SK-N-SH (cell line): ENCODE measurements at regions not wholly inside any gene's neighbourhood (a gene's known extent, or its start where the extent isn't known, plus 50 kb on each side); places are given as distances from the start of the nearest gene placed in this dataset.

ENCODE experiments used
- CTCF ChIA-PET: fragments of 300-600, 350-600 bp; formaldehyde crosslinking; extraction: SDS; loops from one replicate; lab custom pipeline; 2021; lab: Yijun Ruan, JAX
- POLR2A ChIA-PET: fragments of 350-600 bp; sonication (Branson Sonifier 250); formaldehyde crosslinking; extraction: SDS; loops from one replicate; lab custom pipeline; 2020; ENCODE audit warnings: antibody characterized with exemption, inconsistent platforms; lab: Yijun Ruan, JAX
- DNase-seq: peaks from one replicate; pipeline ENCODE4 v3.0.0; 2012
- H2AFZ ChIP-seq: fragments of 200-600 bp; sonication (generic); 2 replicates; pipeline ENCODE4 v1.8.1; 2016; ENCODE audit warnings: antibody characterized with exemption, mild to moderate bottlenecking, low read depth
- H3F3A ChIP-seq: fragments of 200-600 bp; sonication (generic); replicated peaks from 2 replicates; pipeline ENCODE3; 2016; ENCODE audit warnings: antibody characterized with exemption, mild to moderate bottlenecking; ENCODE audit not compliant: insufficient read depth
- H3K27ac ChIP-seq, 2 experiments: fragments of 200-500 bp in 1 of 2; fragments of 200-600 bp in 1 of 2; sonication (Bioruptor generic) in 1 of 2; sonication (generic), shearing (Covaris generic) in 1 of 2; 2 replicates each; pipeline versions ENCODE4 v1.5.1 to v1.6.1; 2014 to 2016; ENCODE audit warnings: low read depth in 2 of 2, inconsistent platforms in 1 of 2, low read length in 1 of 2, mild to moderate bottlenecking in 1 of 2, mixed read lengths in 1 of 2
- H3K27me3 ChIP-seq: fragments of 200-600 bp; sonication (generic), shearing (Covaris generic); 2 replicates; pipeline ENCODE4 v1.6.1; 2016; ENCODE audit warnings: mixed run types; ENCODE audit not compliant: insufficient read depth
- H3K36me3 ChIP-seq, 2 experiments: fragments of 200-500 bp in 1 of 2; fragments of 200-600 bp in 1 of 2; sonication (Bioruptor generic) in 1 of 2; sonication (generic) in 1 of 2; replicated peaks in 1 of 2; 2 replicates each; pipeline versions ENCODE3 to v1.5.1; 2014 to 2016; ENCODE audit warnings: low read length in 1 of 2, mild to moderate bottlenecking in 1 of 2; ENCODE audit not compliant: insufficient read depth in 2 of 2, control insufficient read depth in 1 of 2
- H3K4me1 ChIP-seq, 2 experiments: fragments of 200-500 bp in 1 of 2; fragments of 200-600 bp in 1 of 2; sonication (Bioruptor generic) in 1 of 2; sonication (generic), shearing (Covaris generic) in 1 of 2; 2 replicates each; pipeline versions ENCODE4 v1.5.1 to v1.6.1; 2014 to 2016; ENCODE audit warnings: low read depth in 1 of 2, low read length in 1 of 2, mixed run types in 1 of 2; ENCODE audit not compliant: insufficient read depth in 2 of 2, control insufficient read depth in 1 of 2
- H3K4me2 ChIP-seq: fragments of 200-600 bp; sonication (generic), shearing (Covaris generic); 2 replicates; pipeline ENCODE4 v1.6.1; 2017; ENCODE audit warnings: mixed run types
- H3K4me3 ChIP-seq, 2 experiments: fragments of 200-500 bp in 1 of 2; fragments of 200-600 bp in 1 of 2; sonication (Bioruptor generic) in 1 of 2; sonication (generic), shearing (Covaris generic) in 1 of 2; 2 replicates each; pipeline versions ENCODE4 v1.5.1 to v1.8.1; 2014 to 2016; ENCODE audit warnings: low read depth in 2 of 2, inconsistent platforms in 1 of 2, low read length in 1 of 2, mild to moderate bottlenecking in 1 of 2, mixed read lengths in 1 of 2, moderate library complexity in 1 of 2
- H3K79me2 ChIP-seq: fragments of 200-600 bp; sonication (generic); 2 replicates; pipeline ENCODE4 v1.8.1; 2017; ENCODE audit warnings: mild to moderate bottlenecking; ENCODE audit not compliant: insufficient read depth
- H3K9ac ChIP-seq: fragments of 200-600 bp; sonication (generic); 2 replicates; pipeline ENCODE4 v1.6.1; 2017; ENCODE audit warnings: mixed run types
- H3K9me2 ChIP-seq: fragments of 200-600 bp; sonication (generic); 2 replicates; pipeline ENCODE4 v1.6.1; 2017; ENCODE audit warnings: mixed run types
- H3K9me3 ChIP-seq: fragments of 200-600 bp; sonication (generic); 2 replicates; pipeline ENCODE4 v1.6.1; 2017; ENCODE audit warnings: mixed run types, mild to moderate bottlenecking, moderate library complexity
- H4K20me1 ChIP-seq: fragments of 200-600 bp; sonication (generic); 2 replicates; pipeline ENCODE4 v1.6.1; 2017; ENCODE audit warnings: mild to moderate bottlenecking, mixed run types; ENCODE audit not compliant: insufficient read depth
- EP300 ChIP-seq, 2 experiments: IDR thresholded peaks; 2 replicates each; pipeline versions ENCODE4 v1.4.0 to v1.6.1; 2012; ENCODE audit warnings: borderline replicate concordance in 1 of 2, low read depth in 1 of 2, low read length in 1 of 2
- FOXJ3 ChIP-seq: sonication (generic); formaldehyde crosslinking; IDR thresholded peaks from 2 replicates; pipeline ENCODE4 v1.5.1; 2020; ENCODE audit warnings: mild to moderate bottlenecking, missing genetic modification reagents
- GATA2 ChIP-seq: sonication (generic); formaldehyde crosslinking; IDR thresholded peaks from 2 replicates; pipeline ENCODE4 v1.5.0; 2020; ENCODE audit warnings: mild to moderate bottlenecking, missing genetic modification reagents
- NRF1 ChIP-seq: IDR thresholded peaks from 2 replicates; pipeline ENCODE4 v1.6.1; 2012; ENCODE audit warnings: low read depth, mild to moderate bottlenecking, low read length
- SMC3 ChIP-seq: IDR thresholded peaks from 2 replicates; pipeline ENCODE4 v1.6.1; 2012; ENCODE audit warnings: low read depth, low read length, improper control_type of control experiment
- TCF12 ChIP-seq: IDR thresholded peaks from 2 replicates; pipeline ENCODE4 v1.4.0; 2012
- TEAD4 ChIP-seq: IDR thresholded peaks from 2 replicates; pipeline ENCODE4 v1.4.0; 2012; ENCODE audit warnings: mild to moderate bottlenecking, borderline replicate concordance; ENCODE audit not compliant: insufficient read depth
- WGBS: methylation state at CpG from one replicate; pipeline ENCODE4 v1.1.6; 2017; ENCODE audit warnings: low lambda C conversion rate; 5-methylcytosine and 5-hydroxymethylcytosine counted together
- TF ChIP-seq, protein P1 (sequence below): IDR thresholded peaks from 2 replicates; pipeline ENCODE4 v1.6.1; 2012; ENCODE audit warnings: mild to moderate bottlenecking, low read depth, low read length, moderate library complexity
- TF ChIP-seq, protein P2 (sequence below): IDR thresholded peaks from 2 replicates; pipeline ENCODE4 v1.4.0; 2012; ENCODE audit warnings: low read depth, borderline replicate concordance
- TF ChIP-seq, protein P3 (sequence below): fragments of 150-350 bp; IDR thresholded peaks from 2 replicates; pipeline ENCODE4 v1.6.1; 2017; ENCODE audit warnings: antibody characterized with exemption, low read length, low read depth, borderline replicate concordance
- TF ChIP-seq, protein P4 (sequence below): fragments of 200-600 bp; sonication (generic); IDR thresholded peaks from 2 replicates; pipeline ENCODE4 v1.6.1; 2017; ENCODE audit warnings: antibody characterized with exemption, mild to moderate bottlenecking, moderate library complexity

DNA sequence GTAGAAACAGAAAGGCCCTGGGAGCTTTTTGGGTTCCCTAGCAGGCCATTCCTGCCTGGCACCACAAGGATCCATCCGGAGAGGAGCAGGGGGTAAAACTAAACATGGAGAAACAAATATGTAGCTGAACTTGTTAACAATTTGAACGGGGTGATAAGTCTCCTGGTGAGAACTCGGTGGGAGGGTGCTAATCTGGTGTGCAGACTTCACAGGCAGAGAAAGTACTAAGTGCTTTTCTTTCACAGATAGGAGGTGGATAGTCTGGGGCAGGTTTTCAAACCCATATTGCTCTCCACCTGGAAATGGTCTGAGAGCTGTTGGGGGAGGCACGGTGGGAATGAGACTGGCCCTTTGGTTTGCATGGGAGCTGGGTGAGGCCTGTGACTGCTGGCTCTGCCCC, 196.3 kb upstream of the FUT9 start:
- Histone ChIP-seq H3K4me2 (no peak overlapping the region), H4K20me1 (no peaks in the 10 kb centered on the region), H2AFZ (no peak overlapping the region), H3K9me3 (no peaks in the 10 kb centered on the region), H3K27ac (no peak overlapping the region), H3K27me3 (no peaks in the 10 kb centered on the region), H3K4me3 (no peak overlapping the region), H3K36me3 (no peaks in the 10 kb centered on the region), H3K9ac (no peak overlapping the region), H3F3A (no peaks in the 10 kb centered on the region), H3K4me1 (no peaks in the 10 kb centered on the region), H3K9me2 (no peaks in the 10 kb centered on the region), H3K79me2 (no peaks in the 10 kb centered on the region)
- ChIA-PET CTCF (interaction anchor here (0.7 to 2.4 kb wide), 2 partner anchors 13 to 15 kb away, joined by 3 to 11 read pairs; no protein-coding TSS in a partner anchor), POLR2A (no interaction called here)
- DNase-seq = no peak
- WGBS = 25% methylated on average over 3 of the region's 4 CpGs
- TF ChIP-seq, protein P1, sequence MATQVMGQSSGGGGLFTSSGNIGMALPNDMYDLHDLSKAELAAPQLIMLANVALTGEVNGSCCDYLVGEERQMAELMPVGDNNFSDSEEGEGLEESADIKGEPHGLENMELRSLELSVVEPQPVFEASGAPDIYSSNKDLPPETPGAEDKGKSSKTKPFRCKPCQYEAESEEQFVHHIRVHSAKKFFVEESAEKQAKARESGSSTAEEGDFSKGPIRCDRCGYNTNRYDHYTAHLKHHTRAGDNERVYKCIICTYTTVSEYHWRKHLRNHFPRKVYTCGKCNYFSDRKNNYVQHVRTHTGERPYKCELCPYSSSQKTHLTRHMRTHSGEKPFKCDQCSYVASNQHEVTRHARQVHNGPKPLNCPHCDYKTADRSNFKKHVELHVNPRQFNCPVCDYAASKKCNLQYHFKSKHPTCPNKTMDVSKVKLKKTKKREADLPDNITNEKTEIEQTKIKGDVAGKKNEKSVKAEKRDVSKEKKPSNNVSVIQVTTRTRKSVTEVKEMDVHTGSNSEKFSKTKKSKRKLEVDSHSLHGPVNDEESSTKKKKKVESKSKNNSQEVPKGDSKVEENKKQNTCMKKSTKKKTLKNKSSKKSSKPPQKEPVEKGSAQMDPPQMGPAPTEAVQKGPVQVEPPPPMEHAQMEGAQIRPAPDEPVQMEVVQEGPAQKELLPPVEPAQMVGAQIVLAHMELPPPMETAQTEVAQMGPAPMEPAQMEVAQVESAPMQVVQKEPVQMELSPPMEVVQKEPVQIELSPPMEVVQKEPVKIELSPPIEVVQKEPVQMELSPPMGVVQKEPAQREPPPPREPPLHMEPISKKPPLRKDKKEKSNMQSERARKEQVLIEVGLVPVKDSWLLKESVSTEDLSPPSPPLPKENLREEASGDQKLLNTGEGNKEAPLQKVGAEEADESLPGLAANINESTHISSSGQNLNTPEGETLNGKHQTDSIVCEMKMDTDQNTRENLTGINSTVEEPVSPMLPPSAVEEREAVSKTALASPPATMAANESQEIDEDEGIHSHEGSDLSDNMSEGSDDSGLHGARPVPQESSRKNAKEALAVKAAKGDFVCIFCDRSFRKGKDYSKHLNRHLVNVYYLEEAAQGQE = no peak
- TF ChIP-seq FOXJ3 (no peak), TCF12 (no peak), NRF1 (no peak), TEAD4 (no peak), EP300 (IDR thresholded peaks at IDR 0.05; ENCODE audit: borderline replicate concordance in 1 of 2, low read depth in 1 of 2, low read length in 1 of 2) (no peak)
- TF ChIP-seq, protein P2, sequence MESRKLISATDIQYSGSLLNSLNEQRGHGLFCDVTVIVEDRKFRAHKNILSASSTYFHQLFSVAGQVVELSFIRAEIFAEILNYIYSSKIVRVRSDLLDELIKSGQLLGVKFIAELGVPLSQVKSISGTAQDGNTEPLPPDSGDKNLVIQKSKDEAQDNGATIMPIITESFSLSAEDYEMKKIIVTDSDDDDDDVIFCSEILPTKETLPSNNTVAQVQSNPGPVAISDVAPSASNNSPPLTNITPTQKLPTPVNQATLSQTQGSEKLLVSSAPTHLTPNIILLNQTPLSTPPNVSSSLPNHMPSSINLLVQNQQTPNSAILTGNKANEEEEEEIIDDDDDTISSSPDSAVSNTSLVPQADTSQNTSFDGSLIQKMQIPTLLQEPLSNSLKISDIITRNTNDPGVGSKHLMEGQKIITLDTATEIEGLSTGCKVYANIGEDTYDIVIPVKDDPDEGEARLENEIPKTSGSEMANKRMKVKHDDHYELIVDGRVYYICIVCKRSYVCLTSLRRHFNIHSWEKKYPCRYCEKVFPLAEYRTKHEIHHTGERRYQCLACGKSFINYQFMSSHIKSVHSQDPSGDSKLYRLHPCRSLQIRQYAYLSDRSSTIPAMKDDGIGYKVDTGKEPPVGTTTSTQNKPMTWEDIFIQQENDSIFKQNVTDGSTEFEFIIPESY = no peak

DNA sequence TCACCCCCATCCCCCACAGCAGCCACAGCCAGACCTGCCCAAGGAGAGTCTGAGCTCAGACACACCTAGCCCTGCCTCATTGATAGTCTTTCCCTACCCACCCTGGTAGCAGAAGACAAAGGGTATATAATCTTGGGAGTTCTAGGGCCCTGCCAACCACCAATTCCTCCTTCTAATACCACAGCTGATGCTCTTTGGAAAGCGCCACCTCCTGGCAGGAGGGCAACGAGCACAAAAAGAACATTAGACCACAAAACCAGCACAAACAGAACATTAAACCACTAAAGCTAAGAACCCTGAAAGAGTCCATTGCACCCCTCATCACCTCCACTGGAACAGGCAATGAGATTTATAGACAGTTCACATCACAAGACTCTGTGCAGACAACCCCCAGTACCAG, 195.8 kb upstream of the FUT9 start:
- POLR2A ChIA-PET = no interaction called here
- H3K27ac ChIP-seq = no peak overlapping the region
- H4K20me1 ChIP-seq = no peaks in the 10 kb centered on the region
- 27% methylated on average over 2 of the region's 2 CpGs for WGBS
- TF ChIP-seq, protein P3, sequence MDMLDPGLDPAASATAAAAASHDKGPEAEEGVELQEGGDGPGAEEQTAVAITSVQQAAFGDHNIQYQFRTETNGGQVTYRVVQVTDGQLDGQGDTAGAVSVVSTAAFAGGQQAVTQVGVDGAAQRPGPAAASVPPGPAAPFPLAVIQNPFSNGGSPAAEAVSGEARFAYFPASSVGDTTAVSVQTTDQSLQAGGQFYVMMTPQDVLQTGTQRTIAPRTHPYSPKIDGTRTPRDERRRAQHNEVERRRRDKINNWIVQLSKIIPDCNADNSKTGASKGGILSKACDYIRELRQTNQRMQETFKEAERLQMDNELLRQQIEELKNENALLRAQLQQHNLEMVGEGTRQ = no peak
- TF ChIP-seq, protein P4, sequence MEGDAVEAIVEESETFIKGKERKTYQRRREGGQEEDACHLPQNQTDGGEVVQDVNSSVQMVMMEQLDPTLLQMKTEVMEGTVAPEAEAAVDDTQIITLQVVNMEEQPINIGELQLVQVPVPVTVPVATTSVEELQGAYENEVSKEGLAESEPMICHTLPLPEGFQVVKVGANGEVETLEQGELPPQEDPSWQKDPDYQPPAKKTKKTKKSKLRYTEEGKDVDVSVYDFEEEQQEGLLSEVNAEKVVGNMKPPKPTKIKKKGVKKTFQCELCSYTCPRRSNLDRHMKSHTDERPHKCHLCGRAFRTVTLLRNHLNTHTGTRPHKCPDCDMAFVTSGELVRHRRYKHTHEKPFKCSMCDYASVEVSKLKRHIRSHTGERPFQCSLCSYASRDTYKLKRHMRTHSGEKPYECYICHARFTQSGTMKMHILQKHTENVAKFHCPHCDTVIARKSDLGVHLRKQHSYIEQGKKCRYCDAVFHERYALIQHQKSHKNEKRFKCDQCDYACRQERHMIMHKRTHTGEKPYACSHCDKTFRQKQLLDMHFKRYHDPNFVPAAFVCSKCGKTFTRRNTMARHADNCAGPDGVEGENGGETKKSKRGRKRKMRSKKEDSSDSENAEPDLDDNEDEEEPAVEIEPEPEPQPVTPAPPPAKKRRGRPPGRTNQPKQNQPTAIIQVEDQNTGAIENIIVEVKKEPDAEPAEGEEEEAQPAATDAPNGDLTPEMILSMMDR = peak; percentile 47
- TF ChIP-seq SMC3 (0 out of 2 replicates have a peak, but pooled peaks have one; percentile 14), GATA2 (CRISPR knock-in tag) (no peak)
- H3K4me3 ChIP-seq = no peak overlapping the region
- no peaks in the 10 kb centered on the region for H3K36me3 ChIP-seq
- H3K9me2 ChIP-seq = no peaks in the 10 kb centered on the region
- H3K27me3 ChIP-seq = no peaks in the 10 kb centered on the region
- CTCF ChIA-PET = interaction anchor here (0.6 to 2.4 kb wide), 5 partner anchors 9 to 1122 kb away, joined by 3 to 11 read pairs (median 4); no protein-coding TSS in a partner anchor
- no peak overlapping the region for H2AFZ ChIP-seq
- no peaks in the 10 kb centered on the region for H3K9me3 ChIP-seq
- no peaks in the 10 kb centered on the region for H3K79me2 ChIP-seq
- H3F3A ChIP-seq = no peaks in the 10 kb centered on the region
- H3K9ac ChIP-seq = no peak overlapping the region
- no peaks in the 10 kb centered on the region for H3K4me1 ChIP-seq
- no peak for DNase-seq
- H3K4me2 ChIP-seq = no peak overlapping the region
